ENCODE measurements at regions not wholly inside any gene's neighbourhood (a gene's known extent, or its start where the extent isn't known, plus 50 kb on each side); places are given as distances from the start of the nearest gene placed in this dataset.

DNA sequence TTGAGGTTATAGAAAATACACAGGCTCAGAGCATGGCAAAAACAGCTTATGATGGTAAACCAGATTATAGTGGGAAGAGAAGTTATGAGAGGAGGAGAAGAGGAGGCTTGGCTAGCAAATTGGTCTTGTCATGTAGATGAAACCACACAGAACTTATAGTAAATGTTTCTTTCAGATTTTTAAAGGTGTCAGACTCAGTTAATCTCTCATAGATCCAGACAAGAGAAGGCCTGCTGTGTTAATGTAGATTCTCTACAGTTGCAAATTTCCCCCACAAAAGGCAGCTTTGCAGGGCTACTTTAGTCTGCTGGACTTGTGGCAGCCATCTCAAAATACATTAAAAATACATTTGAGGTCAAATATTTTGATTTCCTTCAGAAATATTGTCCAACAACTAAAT lies 1731.7 kb downstream of the ARAP2 start:
- no peaks in the 10 kb centered on the region for H3K9me3 Mint-ChIP-seq (ENCODE audit: unreplicated experiment)

GRCh38 chr4:34516524-34516923 lies 1727.8 kb downstream of the ARAP2 start:
- CTCF ChIA-PET: no interaction called here
- Mint-ChIP-seq H3K4me1 (ENCODE audit: insufficient read depth, unreplicated experiment) (no peaks in the 10 kb centered on the region), H3K27ac (ENCODE audit: low read depth, unreplicated experiment) (no peak overlapping the region), H3K9me3 (ENCODE audit: unreplicated experiment) (no peaks in the 10 kb centered on the region), H3K4me3 (ENCODE audit: unreplicated experiment) (no peak overlapping the region), H3K36me3 (ENCODE audit: insufficient read depth, unreplicated experiment) (no peaks in the 10 kb centered on the region), H3K27me3 (ENCODE audit: insufficient read depth, unreplicated experiment) (no peaks in the 10 kb centered on the region)
- no peak for TF ChIP-seq CTCF (IDR thresholded peaks at IDR 0.05; ENCODE audit: unreplicated experiment)
- no peak for DNase-seq (ENCODE audit: unreplicated experiment)
- POLR2A ChIA-PET: no interaction called here
- intact Hi-C loops (cut with micrococcal nuclease): no loop called here
- no TSS peak for BruUV-seq (replicated peaks)

More for the DNA sequence above, 1731.7 kb downstream of the ARAP2 start:
- intact Hi-C loops (cut with micrococcal nuclease): no loop called here
- ChIA-PET CTCF (no interaction called here), POLR2A (no interaction called here)
- Mint-ChIP-seq H3K36me3 (ENCODE audit: insufficient read depth, unreplicated experiment) (no peaks in the 10 kb centered on the region), H3K27me3 (ENCODE audit: insufficient read depth, unreplicated experiment) (no peaks in the 10 kb centered on the region), H3K4me3 (ENCODE audit: unreplicated experiment) (no peak overlapping the region), H3K27ac (ENCODE audit: low read depth, unreplicated experiment) (no peak overlapping the region), H3K4me1 (ENCODE audit: insufficient read depth, unreplicated experiment) (no peaks in the 10 kb centered on the region)
- no peak for DNase-seq (ENCODE audit: unreplicated experiment)
- no peak for TF ChIP-seq CTCF (IDR thresholded peaks at IDR 0.05; ENCODE audit: unreplicated experiment)
- BruUV-seq (replicated peaks): no TSS peak

GRCh38 chr4:34534916-34535315 lies 1709.4 kb downstream of the ARAP2 start:
- BruUV-seq (replicated peaks): no TSS peak
- no peak for DNase-seq (ENCODE audit: unreplicated experiment)
- Mint-ChIP-seq H3K4me1 (ENCODE audit: insufficient read depth, unreplicated experiment) (no peaks in the 10 kb centered on the region), H3K27ac (ENCODE audit: low read depth, unreplicated experiment) (no peak overlapping the region), H3K9me3 (ENCODE audit: unreplicated experiment) (no peaks in the 10 kb centered on the region), H3K36me3 (ENCODE audit: insufficient read depth, unreplicated experiment) (no peaks in the 10 kb centered on the region), H3K27me3 (ENCODE audit: insufficient read depth, unreplicated experiment) (no peaks in the 10 kb centered on the region), H3K4me3 (ENCODE audit: unreplicated experiment) (no peak overlapping the region)
- POLR2A ChIA-PET: no interaction called here
- no peak for TF ChIP-seq CTCF (IDR thresholded peaks at IDR 0.05; ENCODE audit: unreplicated experiment)
- intact Hi-C loops (cut with micrococcal nuclease): no loop called here
- CTCF ChIA-PET: no interaction called here

DNA sequence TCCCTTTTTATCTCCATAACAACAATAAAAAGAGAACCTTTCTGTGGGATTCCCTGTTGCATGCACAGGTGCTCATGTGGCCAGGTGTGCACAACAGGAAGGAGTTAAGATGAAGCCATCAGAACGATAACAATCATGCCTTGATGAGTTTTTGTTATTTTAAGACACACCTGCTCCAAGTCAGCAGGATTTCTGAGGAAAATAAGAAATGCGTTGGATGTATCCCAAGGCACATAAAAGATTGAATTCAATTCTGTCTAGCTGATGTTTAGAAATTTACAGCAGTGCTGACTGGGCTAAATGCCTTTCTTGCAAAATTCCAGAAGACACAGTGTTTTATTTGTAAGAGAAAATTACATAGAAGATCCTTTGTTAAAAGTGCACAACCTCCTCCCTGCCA lies 1678.2 kb downstream of the ARAP2 start:
- H3K27ac Mint-ChIP-seq (ENCODE audit: low read depth, unreplicated experiment): no peak overlapping the region
- no peaks in the 10 kb centered on the region for H3K27me3 Mint-ChIP-seq (ENCODE audit: insufficient read depth, unreplicated experiment)
- no peaks in the 10 kb centered on the region for H3K9me3 Mint-ChIP-seq (ENCODE audit: unreplicated experiment)
- no peak for TF ChIP-seq CTCF (IDR thresholded peaks at IDR 0.05; ENCODE audit: unreplicated experiment)
- no TSS peak for BruUV-seq (replicated peaks)
- ChIA-PET POLR2A (no interaction called here), CTCF (no interaction called here)
- no peaks in the 10 kb centered on the region for H3K4me1 Mint-ChIP-seq (ENCODE audit: insufficient read depth, unreplicated experiment)
- intact Hi-C loops (cut with micrococcal nuclease): no loop called here
- no peak overlapping the region for H3K4me3 Mint-ChIP-seq (ENCODE audit: unreplicated experiment)
- DNase-seq (ENCODE audit: unreplicated experiment): no peak
- H3K36me3 Mint-ChIP-seq (ENCODE audit: insufficient read depth, unreplicated experiment): no peaks in the 10 kb centered on the region

Data from MCF 10A (cell line).